AG10803 (cell line): ENCODE measurements at regions not wholly inside any gene's neighbourhood (a gene's known extent, or its start where the extent isn't known, plus 50 kb on each side); places are given as distances from the start of the nearest gene placed in this dataset.

Experiments
- DNase-seq: peaks from one replicate; pipeline ENCODE4 v3.0.0; 2010; ENCODE audit warnings: low read depth
- H3K4me3 ChIP-seq: 2 replicates; pipeline ENCODE4 v1.5.1; 2011; ENCODE audit warnings: mild to moderate bottlenecking, low read length, control low read depth
- CTCF ChIP-seq: conservative IDR thresholded peaks from 2 replicates; pipeline ENCODE4 v1.5.1; 2011; ENCODE audit warnings: mild to moderate bottlenecking, low read length, control low read depth, inconsistent platforms

GRCh38 chrX:6832619-6833018, 297.7 kb upstream of the VCX3A start:
- no peak for TF ChIP-seq CTCF
- DNase-seq: no peak
- H3K4me3 ChIP-seq: no peak overlapping the region

GRCh38 chrX:6826856-6827255, 291.9 kb upstream of the VCX3A start:
- no peak for DNase-seq
- no peak for TF ChIP-seq CTCF
- H3K4me3 ChIP-seq: no peak overlapping the region

- DNase-seq: no peak
- TF ChIP-seq CTCF: no peak
- no peak overlapping the region for H3K4me3 ChIP-seq
These were observed 286.8 kb upstream of the VCX3A start for GRCh38 chrX:6821730-6822129.

- no peak for DNase-seq
- TF ChIP-seq CTCF: no peak
These were observed 279.0 kb upstream of the VCX3A start for GRCh38 chrX:6813836-6814370.

GRCh38 chrX:6812087-6812486, 277.2 kb upstream of the VCX3A start:
- no peak for TF ChIP-seq CTCF
- DNase-seq: no peak
- no peak overlapping the region for H3K4me3 ChIP-seq

More at GRCh38 chrX:6813836-6814370, 279.0 kb upstream of the VCX3A start:
- no peak overlapping the region for H3K4me3 ChIP-seq

- peak; percentile 0 for DNase-seq
- H3K4me3 ChIP-seq: no peak overlapping the region
- no peak for TF ChIP-seq CTCF
These were observed 275.9 kb upstream of the VCX3A start for GRCh38 chrX:6810776-6811175.

GRCh38 chrX:6803607-6804006, 268.7 kb upstream of the VCX3A start:
- TF ChIP-seq CTCF: no peak
- H3K4me3 ChIP-seq: no peak overlapping the region
- DNase-seq: no peak
